GM21528 (cell line): ENCODE measurements at regions not wholly inside any gene's neighbourhood (a gene's known extent, or its start where the extent isn't known, plus 50 kb on each side); places are given as distances from the start of the nearest gene placed in this dataset.
A peak's percentile ranks its signal among the peaks of the same experiment; 100 is the strongest.

Experiments
- ATAC-seq: cut with Tn5 transposase; IDR thresholded peaks from one replicate; pipeline ENCODE4 v1.9.1; 2021; ENCODE audit warnings: mild to moderate bottlenecking, moderate library complexity; ENCODE audit not compliant: unreplicated experiment, low FRiP score

- ATAC-seq: no peak
Measured at GRCh38 chr2:181300600-181301291, 156.4 kb upstream of the ITGA4 start.

- ATAC-seq: peak; percentile 35
Measured at GRCh38 chr2:181304011-181304844, 153.0 kb upstream of the ITGA4 start.

GRCh38 chr2:181305301-181306123, 151.7 kb upstream of the ITGA4 start:
- peak; percentile 92 for ATAC-seq

- no peak for ATAC-seq
Measured at GRCh38 chr2:181306785-181307184, 150.4 kb upstream of the ITGA4 start.

GRCh38 chr2:181307203-181307991, 149.8 kb upstream of the ITGA4 start:
- ATAC-seq: no peak

GRCh38 chr2:181308766-181309515, 148.2 kb upstream of the ITGA4 start:
- ATAC-seq: no peak

- no peak for ATAC-seq
Measured at GRCh38 chr2:181309586-181309985, 147.6 kb upstream of the ITGA4 start.

GRCh38 chr2:181310967-181311366, 146.2 kb upstream of the ITGA4 start:
- ATAC-seq: no peak

- ATAC-seq: peak; percentile 27
Measured at GRCh38 chr2:181311837-181312236, 145.3 kb upstream of the ITGA4 start.

- peak; percentile 86 for ATAC-seq
Measured at GRCh38 chr2:181312515-181312927, 144.7 kb upstream of the ITGA4 start.

GRCh38 chr2:181313845-181314244, 143.3 kb upstream of the ITGA4 start:
- no peak for ATAC-seq

GRCh38 chr2:181314551-181314950, 142.6 kb upstream of the ITGA4 start:
- ATAC-seq: no peak

GRCh38 chr2:181317511-181317910, 139.7 kb upstream of the ITGA4 start:
- ATAC-seq: no peak

- ATAC-seq: no peak
Measured at GRCh38 chr2:181318504-181319280, 138.5 kb upstream of the ITGA4 start.

GRCh38 chr2:181319286-181319685, 137.9 kb upstream of the ITGA4 start:
- ATAC-seq: no peak

GRCh38 chr2:181320638-181321037, 136.5 kb upstream of the ITGA4 start:
- no peak for ATAC-seq

GRCh38 chr2:181324912-181325311, 132.3 kb upstream of the ITGA4 start:
- no peak for ATAC-seq

GRCh38 chr2:181326661-181327060, 130.5 kb upstream of the ITGA4 start:
- ATAC-seq: no peak

- ATAC-seq: no peak
Measured at GRCh38 chr2:181330286-181330685, 126.9 kb upstream of the ITGA4 start.
